DND-41 (cell line): ENCODE measurements at regions not wholly inside any gene's neighbourhood (a gene's known extent, or its start where the extent isn't known, plus 50 kb on each side); places are given as distances from the start of the nearest gene placed in this dataset.

ENCODE experiments used
- EZH2 ChIP-seq: IDR thresholded peaks from 3 replicates; pipeline ENCODE4 v1.6.1; 2012; ENCODE audit warnings: borderline replicate concordance, low read depth, mild to moderate bottlenecking, moderate library complexity, low read length, inconsistent platforms; ENCODE audit not compliant: severe bottlenecking
- TF ChIP-seq, protein P1 (sequence below): IDR thresholded peaks from 2 replicates; pipeline ENCODE4 v1.5.1; 2012; ENCODE audit warnings: borderline replicate concordance, low read length, moderate library complexity, mild to moderate bottlenecking; ENCODE audit not compliant: poor library complexity, severe bottlenecking; ENCODE audit errors: extremely low read depth

GRCh38 chr6:80454661-80455365 lies 348.3 kb downstream of the BCKDHB start:
- TF ChIP-seq, protein P1, sequence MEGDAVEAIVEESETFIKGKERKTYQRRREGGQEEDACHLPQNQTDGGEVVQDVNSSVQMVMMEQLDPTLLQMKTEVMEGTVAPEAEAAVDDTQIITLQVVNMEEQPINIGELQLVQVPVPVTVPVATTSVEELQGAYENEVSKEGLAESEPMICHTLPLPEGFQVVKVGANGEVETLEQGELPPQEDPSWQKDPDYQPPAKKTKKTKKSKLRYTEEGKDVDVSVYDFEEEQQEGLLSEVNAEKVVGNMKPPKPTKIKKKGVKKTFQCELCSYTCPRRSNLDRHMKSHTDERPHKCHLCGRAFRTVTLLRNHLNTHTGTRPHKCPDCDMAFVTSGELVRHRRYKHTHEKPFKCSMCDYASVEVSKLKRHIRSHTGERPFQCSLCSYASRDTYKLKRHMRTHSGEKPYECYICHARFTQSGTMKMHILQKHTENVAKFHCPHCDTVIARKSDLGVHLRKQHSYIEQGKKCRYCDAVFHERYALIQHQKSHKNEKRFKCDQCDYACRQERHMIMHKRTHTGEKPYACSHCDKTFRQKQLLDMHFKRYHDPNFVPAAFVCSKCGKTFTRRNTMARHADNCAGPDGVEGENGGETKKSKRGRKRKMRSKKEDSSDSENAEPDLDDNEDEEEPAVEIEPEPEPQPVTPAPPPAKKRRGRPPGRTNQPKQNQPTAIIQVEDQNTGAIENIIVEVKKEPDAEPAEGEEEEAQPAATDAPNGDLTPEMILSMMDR = no peak
- no peak for TF ChIP-seq EZH2
